ENCODE measurements at regions not wholly inside any gene's neighbourhood (a gene's known extent, or its start where the extent isn't known, plus 50 kb on each side); places are given as distances from the start of the nearest gene placed in this dataset.

DNA sequence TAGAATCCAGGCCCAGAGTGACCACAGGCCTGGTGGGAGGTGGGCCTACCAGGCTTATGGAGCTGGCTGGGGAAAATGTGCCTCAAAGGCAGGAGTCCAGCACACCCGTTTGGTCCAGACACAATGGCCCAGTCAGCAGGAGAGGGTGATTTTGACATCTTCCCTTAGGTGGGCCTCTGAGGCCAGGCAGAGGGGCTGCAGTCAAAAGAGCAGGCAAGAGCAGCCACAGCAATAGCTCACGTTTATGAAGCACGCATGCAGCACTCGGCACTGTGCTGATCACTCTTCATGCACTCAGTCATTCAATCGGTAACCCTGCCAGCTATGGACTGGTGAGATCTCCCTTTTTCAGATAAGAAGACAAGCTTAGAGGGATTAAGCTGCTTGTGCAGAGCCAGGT, 146.8 kb downstream of the LRIG2 start:
- DNase-seq (ENCODE audit: low read depth) = no peak

GRCh38 chr1:113223040-113223439, 150.0 kb downstream of the LRIG2 start:
- DNase-seq (ENCODE audit: low read depth) = no peak

DNA sequence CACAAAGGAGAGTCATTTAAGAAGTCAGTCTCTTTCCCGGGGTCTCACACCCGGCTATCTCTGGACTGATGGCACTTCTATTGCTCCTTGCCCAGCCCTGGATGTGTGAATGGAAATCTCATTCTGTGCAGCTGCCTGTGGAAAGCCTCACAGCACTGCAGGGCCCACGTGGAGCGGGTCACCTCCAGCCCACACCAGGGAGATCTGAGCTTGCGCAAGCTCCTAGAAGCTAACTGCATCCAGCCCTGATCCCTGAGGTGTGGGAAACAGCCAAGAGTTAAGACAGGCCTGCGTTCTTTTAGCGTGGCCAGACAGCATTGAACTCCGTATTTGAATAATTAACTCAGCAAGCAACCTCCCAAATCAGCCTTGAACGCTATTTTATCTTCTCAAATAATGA, 150.5 kb downstream of the LRIG2 start:
- DNase-seq (ENCODE audit: low read depth) = peak; percentile 6

DNA sequence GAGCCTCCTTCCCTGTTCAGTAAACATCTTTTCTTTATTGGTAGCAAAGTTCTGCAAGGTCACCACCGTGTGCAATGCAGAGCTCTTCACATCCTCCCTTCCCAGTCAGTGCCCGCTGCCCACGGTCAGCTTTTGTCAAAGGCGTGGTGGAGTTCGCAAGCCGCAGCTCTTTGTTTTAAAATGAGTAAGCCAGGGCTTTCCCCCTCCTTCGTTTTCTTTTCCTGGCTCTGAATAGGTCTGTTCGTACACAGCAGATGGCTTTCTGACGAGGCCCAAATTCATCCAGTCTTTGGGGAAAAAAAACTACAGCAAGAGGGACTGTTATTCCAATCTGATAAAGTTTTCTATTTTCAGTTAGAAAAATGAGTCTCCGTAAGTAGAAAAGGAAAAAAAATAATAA, 153.2 kb downstream of the LRIG2 start:
- DNase-seq (ENCODE audit: low read depth) = no peak

GRCh38 chr1:113231866-113232265, 158.4 kb upstream of the MAGI3 start:
- no peak for DNase-seq (ENCODE audit: low read depth)

- DNase-seq (ENCODE audit: low read depth) = no peak
These were observed 156.9 kb upstream of the MAGI3 start for GRCh38 chr1:113233441-113233840.

DNA sequence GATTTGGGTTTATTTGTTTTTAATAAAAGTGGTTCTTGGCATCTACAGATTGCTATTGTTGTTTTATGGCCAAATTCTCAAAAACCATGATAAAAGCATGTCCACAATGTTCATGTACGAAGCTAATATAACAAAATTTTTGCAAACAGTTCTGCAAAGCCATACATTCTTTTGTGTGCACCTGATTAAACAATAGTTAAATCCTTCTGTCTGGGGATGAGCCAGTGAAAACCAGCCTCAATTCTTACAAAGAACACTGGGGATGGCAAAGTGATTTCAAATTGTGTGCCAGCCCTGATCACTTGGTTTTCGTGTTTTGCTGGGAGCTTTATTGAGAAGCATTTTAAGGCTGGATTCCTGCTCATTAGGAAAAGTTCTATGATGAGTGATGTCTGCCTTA, 149.1 kb upstream of the MAGI3 start:
- no peak for DNase-seq (ENCODE audit: low read depth)

DNA sequence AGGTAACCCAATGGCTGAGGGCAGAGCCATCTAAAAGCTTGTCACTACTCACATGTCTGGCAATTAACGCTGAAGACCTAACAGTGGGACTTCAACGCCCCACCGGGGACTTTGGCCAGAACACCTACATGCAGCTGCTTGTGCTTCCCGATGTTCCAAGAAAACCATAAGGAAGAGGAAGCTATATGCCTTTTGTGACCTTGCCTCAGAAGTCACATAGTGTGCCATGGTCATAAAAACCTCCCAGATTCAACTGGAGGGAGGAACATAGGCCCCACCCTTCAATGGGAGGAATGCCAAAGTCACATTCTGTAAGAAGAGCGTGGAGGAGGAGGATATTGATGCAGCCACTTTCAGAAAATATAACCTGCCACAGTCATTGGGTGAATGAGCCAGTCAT, 147.8 kb upstream of the MAGI3 start:
- DNase-seq (ENCODE audit: low read depth) = no peak

GRCh38 chr1:113243529-113243928, 146.8 kb upstream of the MAGI3 start:
- no peak for DNase-seq (ENCODE audit: low read depth)

GRCh38 chr1:113244112-113244820, 146.0 kb upstream of the MAGI3 start:
- no peak for DNase-seq (ENCODE audit: low read depth)

- no peak for DNase-seq (ENCODE audit: low read depth)
These were observed 145.1 kb upstream of the MAGI3 start for GRCh38 chr1:113245252-113245651.

DNA sequence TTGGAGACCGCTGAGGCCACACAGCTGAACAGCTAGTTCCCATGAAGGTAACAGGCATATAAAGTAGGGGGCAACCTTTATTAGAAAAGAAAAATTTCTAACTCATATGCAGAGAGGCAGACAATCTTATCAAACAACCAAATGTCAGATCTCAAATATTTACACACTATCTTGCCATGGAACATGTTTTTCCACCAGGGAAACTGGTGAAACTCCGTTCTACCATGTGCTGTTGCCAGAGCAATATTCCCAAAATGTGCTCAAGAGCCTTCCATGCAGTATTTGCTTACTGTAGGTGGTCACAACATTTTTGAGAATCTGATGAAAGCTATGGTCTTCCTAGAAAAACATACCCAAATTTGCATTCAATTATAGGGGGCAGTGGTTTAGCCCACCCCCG, 143.4 kb upstream of the MAGI3 start:
- no peak for DNase-seq (ENCODE audit: low read depth)

DNA sequence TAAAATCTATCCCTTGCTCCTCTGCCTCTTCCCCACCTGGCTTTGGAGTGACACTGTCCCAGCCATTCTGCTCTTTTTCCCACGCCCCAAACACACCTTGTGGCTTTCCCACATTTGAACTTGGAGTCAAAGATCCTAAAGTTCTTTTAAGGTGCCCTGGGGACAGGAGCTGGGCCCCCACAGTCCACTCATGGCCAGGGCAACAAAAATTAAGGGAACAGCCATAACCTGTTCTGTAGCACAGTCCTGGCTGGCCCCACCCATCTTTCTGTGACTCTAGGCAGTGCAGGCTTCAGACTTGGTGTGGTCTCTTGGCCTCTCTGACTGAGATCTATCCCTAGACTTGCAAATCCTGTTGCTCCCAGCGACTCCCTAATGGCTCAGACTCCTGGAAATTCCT, 143.0 kb upstream of the MAGI3 start:
- DNase-seq (ENCODE audit: low read depth) = no peak

GRCh38 chr1:113247782-113248181, 142.5 kb upstream of the MAGI3 start:
- no peak for DNase-seq (ENCODE audit: low read depth)

GRCh38 chr1:113248494-113248893, 141.8 kb upstream of the MAGI3 start:
- no peak for DNase-seq (ENCODE audit: low read depth)

DNA sequence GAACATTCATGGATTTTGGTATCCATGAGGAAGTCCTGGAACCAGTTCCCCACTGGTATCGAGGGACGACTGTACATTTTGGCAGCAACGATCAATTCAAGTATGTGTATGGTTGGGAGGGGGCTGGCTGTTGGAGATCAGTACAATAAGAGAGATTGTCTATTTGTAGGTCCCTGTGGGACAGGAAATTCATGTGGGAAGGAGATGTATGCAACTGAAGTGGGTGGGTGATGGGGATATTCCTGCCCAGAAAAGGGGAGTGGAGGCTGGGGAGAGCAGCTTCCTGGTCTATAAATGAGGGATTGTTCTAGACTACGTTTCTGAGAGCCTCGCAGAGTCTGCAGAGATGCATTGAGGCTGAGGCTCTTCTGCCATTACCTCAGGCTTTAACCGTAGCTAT, 140.2 kb upstream of the MAGI3 start:
- DNase-seq (ENCODE audit: low read depth) = no peak

- no peak for DNase-seq (ENCODE audit: low read depth)
These were observed 138.1 kb upstream of the MAGI3 start for GRCh38 chr1:113252166-113252565.

DNA sequence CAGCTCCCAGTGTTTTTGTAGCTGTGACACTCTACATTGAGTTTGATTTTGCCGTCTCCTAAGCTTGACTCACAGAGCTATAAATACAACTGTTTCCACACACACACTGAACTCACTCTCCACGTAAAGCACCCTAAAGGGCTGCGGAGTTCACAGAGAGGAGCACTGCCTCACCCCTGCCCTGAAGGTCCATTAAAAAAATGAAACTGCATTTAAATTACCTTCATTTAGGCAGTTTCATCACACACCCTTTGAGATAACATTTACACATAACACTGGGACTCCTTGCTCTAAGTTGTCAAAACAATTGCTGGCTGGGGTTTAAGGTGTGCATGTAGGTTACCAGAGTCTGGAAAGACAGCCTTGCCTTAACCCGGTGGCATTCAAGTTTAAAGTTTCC, 137.1 kb upstream of the MAGI3 start:
- no peak for DNase-seq (ENCODE audit: low read depth)

DNA sequence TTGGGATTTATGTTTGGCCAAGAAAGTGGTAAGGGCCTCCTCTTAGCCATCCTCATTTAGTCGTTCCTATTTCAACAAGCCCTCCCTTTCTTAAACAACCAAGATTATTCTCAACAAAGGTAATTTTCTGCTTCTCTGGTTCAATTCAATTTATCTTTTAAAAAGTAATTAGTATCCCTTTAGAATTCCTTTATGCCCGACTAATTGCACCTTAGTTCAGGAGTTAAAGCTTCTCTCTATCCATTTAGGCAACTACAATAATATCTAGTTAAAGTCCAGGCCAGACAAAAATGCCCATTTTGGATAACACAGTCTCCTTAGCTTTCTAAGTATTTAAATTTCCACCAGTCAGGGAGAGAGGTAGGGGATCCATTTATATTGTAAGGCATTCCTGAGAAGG, 136.7 kb upstream of the MAGI3 start:
- DNase-seq (ENCODE audit: low read depth) = no peak

GRCh38 chr1:113255038-113255719, 135.1 kb upstream of the MAGI3 start:
- no peak for DNase-seq (ENCODE audit: low read depth)

DNA sequence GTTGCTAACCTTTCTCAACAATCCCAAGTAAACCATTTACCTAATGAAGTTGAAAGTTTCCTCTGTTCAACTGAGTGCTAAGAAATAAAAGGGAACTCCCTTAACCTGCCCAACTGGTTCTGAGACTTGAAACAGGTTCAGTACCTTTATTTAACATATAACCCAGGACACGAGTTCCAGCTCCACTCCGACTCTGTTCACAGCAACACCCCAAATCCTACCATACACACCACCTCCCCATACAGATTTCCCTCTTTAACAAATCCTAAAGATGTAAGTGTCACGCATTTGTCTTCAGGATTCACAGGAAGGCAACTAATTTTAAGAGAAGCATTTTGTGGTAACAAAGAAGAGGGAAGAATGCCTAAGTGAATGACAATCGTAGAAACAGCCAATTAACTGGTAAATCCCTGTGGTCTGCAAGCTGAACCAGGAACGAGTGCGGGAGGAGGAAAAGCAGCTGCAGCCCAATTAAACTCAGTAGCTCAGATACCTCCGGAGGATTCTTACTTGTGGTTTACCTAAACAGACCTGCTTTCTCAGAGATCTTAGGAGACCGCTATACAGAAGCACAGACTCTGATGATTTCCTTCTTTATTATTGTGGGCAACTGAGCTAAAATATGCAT, 134.5 kb upstream of the MAGI3 start:
- DNase-seq (ENCODE audit: low read depth) = no peak

- no peak for DNase-seq (ENCODE audit: low read depth)
These were observed 134.0 kb upstream of the MAGI3 start for GRCh38 chr1:113256348-113256729.

- no peak for DNase-seq (ENCODE audit: low read depth)
These were observed 130.3 kb upstream of the MAGI3 start for GRCh38 chr1:113259988-113260387.

- no peak for DNase-seq (ENCODE audit: low read depth)
These were observed 125.1 kb upstream of the MAGI3 start for GRCh38 chr1:113265196-113265595.
